ENCODE measurements at regions not wholly inside any gene's neighbourhood (a gene's known extent, or its start where the extent isn't known, plus 50 kb on each side); places are given as distances from the start of the nearest gene placed in this dataset.

GRCh38 chr6:80922916-80923455 is 816.5 kb downstream of the BCKDHB start:
- intact Hi-C loops (cut with micrococcal nuclease), result no loop called here
- Histone ChIP-seq H2AFZ (ENCODE audit: low read depth, low read length, poor library complexity, severe bottlenecking) (no peak overlapping the region), H3K9ac (ENCODE audit: low read length) (no peak overlapping the region), H3K27me3 (ENCODE audit: insufficient read depth, low read length) (no peaks in the 10 kb centered on the region), H3K79me2 (ENCODE audit: insufficient read depth, low read length) (no peaks in the 10 kb centered on the region), H3K9me3 (ENCODE audit: control insufficient read depth in 1 of 2, insufficient read depth in 1 of 2, low read depth in 1 of 2, low read length in 2 of 2) (no peaks in the 10 kb centered on the region), H3K4me2 (ENCODE audit: low read length) (no peak overlapping the region), H3K27ac (ENCODE audit: low read depth, low read length) (no peak overlapping the region), H4K20me1 (ENCODE audit: insufficient read depth) (no peaks in the 10 kb centered on the region), H3K4me3 (replicated peaks in 1 of 2; ENCODE audit: low read depth in 1 of 2, low read length in 2 of 2) (no peak overlapping the region), H3K36me3 (ENCODE audit: control insufficient read depth in 1 of 2, insufficient read depth in 2 of 2, low read length in 2 of 2) (no peaks in the 10 kb centered on the region), H3K9me2 (ENCODE audit: insufficient read depth) (no peaks in the 10 kb centered on the region), H3K4me1 (ENCODE audit: control insufficient read depth in 1 of 2, insufficient read depth in 2 of 2, low read length in 2 of 2) (no peaks in the 10 kb centered on the region)
- DNase-seq (ENCODE audit: low read depth, low spot score) (no peak), ATAC-seq (no peak)
- TF ChIP-seq EZH2phosphoT487 (IDR thresholded peaks at IDR 0.05; ENCODE audit: borderline replicate concordance) (no peak), EGR1 (IDR thresholded peaks at IDR 0.05; ENCODE audit: low read depth) (no peak), TCF7L2 (IDR thresholded peaks at IDR 0.05; ENCODE audit: borderline replicate concordance, extremely low read depth, insufficient read depth, insufficient read length) (no peak), POLR2AphosphoS5 (IDR thresholded peaks at IDR 0.05; ENCODE audit: low read depth, low read length) (no peak), SIN3A (IDR thresholded peaks at IDR 0.05; ENCODE audit: low read depth) (no peak), JUND (IDR thresholded peaks at IDR 0.05) (no peak), YY1 (IDR thresholded peaks at IDR 0.05; ENCODE audit: extremely low read depth, insufficient replicate concordance, low read depth, low read length) (no peak), SP1 (IDR thresholded peaks at IDR 0.05; ENCODE audit: low read depth) (no peak), SRF (IDR thresholded peaks at IDR 0.05; ENCODE audit: low read depth) (no peak), FOSL1 (IDR thresholded peaks at IDR 0.05; ENCODE audit: low read depth) (no peak), MAX (IDR thresholded peaks at IDR 0.05) (no peak), CEBPB (IDR thresholded peaks at IDR 0.05; ENCODE audit: low read depth) (no peak)
- TF ChIP-seq, protein P1, sequence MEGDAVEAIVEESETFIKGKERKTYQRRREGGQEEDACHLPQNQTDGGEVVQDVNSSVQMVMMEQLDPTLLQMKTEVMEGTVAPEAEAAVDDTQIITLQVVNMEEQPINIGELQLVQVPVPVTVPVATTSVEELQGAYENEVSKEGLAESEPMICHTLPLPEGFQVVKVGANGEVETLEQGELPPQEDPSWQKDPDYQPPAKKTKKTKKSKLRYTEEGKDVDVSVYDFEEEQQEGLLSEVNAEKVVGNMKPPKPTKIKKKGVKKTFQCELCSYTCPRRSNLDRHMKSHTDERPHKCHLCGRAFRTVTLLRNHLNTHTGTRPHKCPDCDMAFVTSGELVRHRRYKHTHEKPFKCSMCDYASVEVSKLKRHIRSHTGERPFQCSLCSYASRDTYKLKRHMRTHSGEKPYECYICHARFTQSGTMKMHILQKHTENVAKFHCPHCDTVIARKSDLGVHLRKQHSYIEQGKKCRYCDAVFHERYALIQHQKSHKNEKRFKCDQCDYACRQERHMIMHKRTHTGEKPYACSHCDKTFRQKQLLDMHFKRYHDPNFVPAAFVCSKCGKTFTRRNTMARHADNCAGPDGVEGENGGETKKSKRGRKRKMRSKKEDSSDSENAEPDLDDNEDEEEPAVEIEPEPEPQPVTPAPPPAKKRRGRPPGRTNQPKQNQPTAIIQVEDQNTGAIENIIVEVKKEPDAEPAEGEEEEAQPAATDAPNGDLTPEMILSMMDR (IDR thresholded peaks at IDR 0.05 in 2 of 3, conservative IDR thresholded peaks at IDR 0.05 in 1 of 3; ENCODE audit: borderline replicate concordance in 1 of 3, insufficient read depth in 1 of 3, low read depth in 2 of 3, low read length in 2 of 3), result no peak
- ChIA-PET RAD21 (ENCODE audit: low non-redundant PET in 1 of 2, low total read pairs in 2 of 2, uncharacterized antibody in 2 of 2, unreplicated experiment in 2 of 2) (interaction anchor here in 1 of 2 experiments (0.6 kb wide), 1 partner anchor 829 kb away, joined by 6 read pairs; the partner anchor contains the start of gene TENT5A), CTCF (no interaction called here), POLR2A (no interaction called here)
- no TSS peak for BruUV-seq (replicated peaks)
